ENCODE measurements at regions not wholly inside any gene's neighbourhood (a gene's known extent, or its start where the extent isn't known, plus 50 kb on each side); places are given as distances from the start of the nearest gene placed in this dataset.

DNA sequence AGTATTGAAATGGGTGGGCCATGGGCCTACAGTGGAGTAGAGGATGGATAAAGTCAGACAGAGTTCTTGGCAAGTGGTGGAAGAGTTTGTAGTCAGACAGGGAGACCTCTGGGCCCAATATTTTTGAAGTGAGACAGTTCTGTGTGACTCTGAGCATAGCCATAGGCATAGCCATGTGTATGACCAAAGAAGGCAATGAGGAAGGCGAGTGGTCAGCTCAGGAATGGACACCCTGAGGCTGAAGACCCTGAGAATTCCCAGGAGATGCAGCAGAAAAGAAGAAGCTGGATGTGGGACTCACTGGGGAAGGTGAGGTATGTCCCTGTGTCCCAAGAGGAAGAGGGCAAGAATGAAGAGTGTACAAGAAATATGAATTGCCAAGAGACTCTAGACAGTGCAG is 210.6 kb upstream of the IRF2BP2 start:
- TF ChIP-seq, protein P1, sequence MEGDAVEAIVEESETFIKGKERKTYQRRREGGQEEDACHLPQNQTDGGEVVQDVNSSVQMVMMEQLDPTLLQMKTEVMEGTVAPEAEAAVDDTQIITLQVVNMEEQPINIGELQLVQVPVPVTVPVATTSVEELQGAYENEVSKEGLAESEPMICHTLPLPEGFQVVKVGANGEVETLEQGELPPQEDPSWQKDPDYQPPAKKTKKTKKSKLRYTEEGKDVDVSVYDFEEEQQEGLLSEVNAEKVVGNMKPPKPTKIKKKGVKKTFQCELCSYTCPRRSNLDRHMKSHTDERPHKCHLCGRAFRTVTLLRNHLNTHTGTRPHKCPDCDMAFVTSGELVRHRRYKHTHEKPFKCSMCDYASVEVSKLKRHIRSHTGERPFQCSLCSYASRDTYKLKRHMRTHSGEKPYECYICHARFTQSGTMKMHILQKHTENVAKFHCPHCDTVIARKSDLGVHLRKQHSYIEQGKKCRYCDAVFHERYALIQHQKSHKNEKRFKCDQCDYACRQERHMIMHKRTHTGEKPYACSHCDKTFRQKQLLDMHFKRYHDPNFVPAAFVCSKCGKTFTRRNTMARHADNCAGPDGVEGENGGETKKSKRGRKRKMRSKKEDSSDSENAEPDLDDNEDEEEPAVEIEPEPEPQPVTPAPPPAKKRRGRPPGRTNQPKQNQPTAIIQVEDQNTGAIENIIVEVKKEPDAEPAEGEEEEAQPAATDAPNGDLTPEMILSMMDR (IDR thresholded peaks at IDR 0.05) = no peak
- TF ChIP-seq POLR2A (IDR thresholded peaks at IDR 0.05) = no peak
